ENCODE measurements at regions not wholly inside any gene's neighbourhood (a gene's known extent, or its start where the extent isn't known, plus 50 kb on each side); places are given as distances from the start of the nearest gene placed in this dataset.

- Histone ChIP-seq H3K9me3 (no peaks in the 10 kb centered on the region), H3K27me3 (replicated peaks; ENCODE audit: insufficient read depth) (no peaks in the 10 kb centered on the region), H3K36me3 (no peaks in the 10 kb centered on the region), H3K4me3 (no peak overlapping the region), H3K4me1 (replicated peaks) (no peaks in the 10 kb centered on the region), H3K27ac (no peak overlapping the region)
- no peak for DNase-seq (ENCODE audit: low spot score)
- no peak for TF ChIP-seq POLR2AphosphoS5 (IDR thresholded peaks at IDR 0.05)
- no peak for TF ChIP-seq POLR2A (IDR thresholded peaks at IDR 0.05)
- 60% methylated on average over 5 of the region's 5 CpGs for WGBS
- intact Hi-C loops (cut with DNase I) = no loop called here
These were observed 749.9 kb upstream of the HS6ST1 start for GRCh38 chr2:129068543-129068942.

- 73% methylated on average over 12 of the region's 12 CpGs for whole genome bisulfite sequencing
- Histone ChIP-seq H3K27ac (no peak overlapping the region), H3K4me1 (replicated peaks) (no peaks in the 10 kb centered on the region), H3K36me3 (no peaks in the 10 kb centered on the region), H3K9me3 (no peaks in the 10 kb centered on the region), H3K27me3 (replicated peaks; ENCODE audit: insufficient read depth) (no peaks in the 10 kb centered on the region), H3K4me3 (no peak overlapping the region)
- DNase-seq (ENCODE audit: low spot score) = peak; percentile 80
- TF ChIP-seq POLR2A (IDR thresholded peaks at IDR 0.05) = no peak
- no peak for TF ChIP-seq CTCF (IDR thresholded peaks at IDR 0.05)
- TF ChIP-seq POLR2AphosphoS5 (IDR thresholded peaks at IDR 0.05) = no peak
- intact Hi-C loops (cut with DNase I) = no loop called here
These were observed 751.4 kb upstream of the HS6ST1 start for GRCh38 chr2:129069875-129070594.

- Histone ChIP-seq H3K4me3 (no peak overlapping the region), H3K9me3 (no peaks in the 10 kb centered on the region), H3K36me3 (no peaks in the 10 kb centered on the region), H3K27ac (no peak overlapping the region), H3K27me3 (replicated peaks; ENCODE audit: insufficient read depth) (no peaks in the 10 kb centered on the region), H3K4me1 (replicated peaks) (no peaks in the 10 kb centered on the region)
- no peak for DNase-seq (ENCODE audit: low spot score)
- WGBS = 80% methylated on average over 3 of the region's 3 CpGs
- TF ChIP-seq CTCF (IDR thresholded peaks at IDR 0.05) (no peak), POLR2A (IDR thresholded peaks at IDR 0.05) (no peak), POLR2AphosphoS5 (IDR thresholded peaks at IDR 0.05) (no peak)
- intact Hi-C loops (cut with DNase I) = no loop called here
These were observed 752.0 kb upstream of the HS6ST1 start for GRCh38 chr2:129070663-129071062.

- intact Hi-C loops (cut with DNase I) = no loop called here
- H3K9me3 ChIP-seq = no peaks in the 10 kb centered on the region
- TF ChIP-seq POLR2AphosphoS5 (IDR thresholded peaks at IDR 0.05) (no peak), CTCF (IDR thresholded peaks at IDR 0.05) (no peak), POLR2A (IDR thresholded peaks at IDR 0.05) (no peak)
- no peak overlapping the region for H3K27ac ChIP-seq
- WGBS = 94% methylated on average over 6 of the region's 6 CpGs
- no peak for DNase-seq (ENCODE audit: low spot score)
- H3K27me3 ChIP-seq (replicated peaks; ENCODE audit: insufficient read depth) = no peaks in the 10 kb centered on the region
- H3K4me3 ChIP-seq = no peak overlapping the region
- H3K4me1 ChIP-seq (replicated peaks) = no peaks in the 10 kb centered on the region
- H3K36me3 ChIP-seq = no peaks in the 10 kb centered on the region
These were observed 752.9 kb upstream of the HS6ST1 start for GRCh38 chr2:129071531-129071930.

GRCh38 chr2:129074298-129074920 is 755.7 kb upstream of the HS6ST1 start:
- WGBS = 77% methylated on average over 3 of the region's 3 CpGs
- intact Hi-C loops (cut with DNase I) = no loop called here

More at GRCh38 chr2:129074298-129074920, 755.7 kb upstream of the HS6ST1 start:
- TF ChIP-seq POLR2A (IDR thresholded peaks at IDR 0.05) (no peak), CTCF (IDR thresholded peaks at IDR 0.05) (no peak), POLR2AphosphoS5 (IDR thresholded peaks at IDR 0.05) (no peak)
- Histone ChIP-seq H3K9me3 (no peaks in the 10 kb centered on the region), H3K27me3 (replicated peaks; ENCODE audit: insufficient read depth) (no peaks in the 10 kb centered on the region), H3K4me1 (replicated peaks) (no peaks in the 10 kb centered on the region), H3K27ac (no peak overlapping the region), H3K4me3 (no peak overlapping the region), H3K36me3 (no peaks in the 10 kb centered on the region)
- no peak for DNase-seq (ENCODE audit: low spot score)

Measured in prostate gland (tissue), 2 donors.